ENCODE measurements at regions not wholly inside any gene's neighbourhood (a gene's known extent, or its start where the extent isn't known, plus 50 kb on each side); places are given as distances from the start of the nearest gene placed in this dataset.

GRCh38 chr16:79347277-79347676 is 253.3 kb downstream of the MAF start:
- no peaks in the 10 kb centered on the region for H4K20me1 ChIP-seq (ENCODE audit: control insufficient read depth, extremely low read depth, insufficient read depth, low read length)
- no peak overlapping the region for H3K4me2 ChIP-seq (ENCODE audit: control insufficient read depth, extremely low read depth, insufficient read depth, low read depth, low read length)
- H3K9me3 ChIP-seq (ENCODE audit: control insufficient read depth, low read depth, low read length): no peaks in the 10 kb centered on the region
- H3K79me2 ChIP-seq (ENCODE audit: control insufficient read depth, insufficient read depth, low read length): no peaks in the 10 kb centered on the region
- DNase-seq (ENCODE audit: low read depth, low spot score) (no peak), FAIRE-seq (no peak)
- H3K27me3 ChIP-seq (ENCODE audit: control insufficient read depth, extremely low read depth, insufficient read depth, low read length): no peaks in the 10 kb centered on the region
- H3K4me3 ChIP-seq (ENCODE audit: control insufficient read depth in 2 of 3, extremely low read depth in 1 of 3, insufficient read depth in 2 of 3, low read depth in 1 of 3, low read length in 3 of 3): no peak overlapping the region
- H3K4me1 ChIP-seq (ENCODE audit: control insufficient read depth, extremely low read depth, insufficient read depth, low read length): no peaks in the 10 kb centered on the region
- H3K27ac ChIP-seq (ENCODE audit: control insufficient read depth, insufficient read depth, low read length): no peak overlapping the region
- H3K9me1 ChIP-seq (ENCODE audit: control insufficient read depth, extremely low read depth, insufficient read depth, low read length): no peaks in the 10 kb centered on the region
- H3K9ac ChIP-seq (ENCODE audit: control insufficient read depth, extremely low read depth, insufficient read depth, low read length): no peak overlapping the region
- no peaks in the 10 kb centered on the region for H3K36me3 ChIP-seq (ENCODE audit: control insufficient read depth in 2 of 2, extremely low read depth in 1 of 2, insufficient read depth in 2 of 2, low read length in 2 of 2)
- dilution Hi-C loops (cut with MboI; ENCODE audit: extremely low pct_ligation_motif_present, low sequenced_read_pairs): no loop called here
- H2AFZ ChIP-seq (ENCODE audit: control insufficient read depth, low read length): no peak overlapping the region
- TF ChIP-seq CTCF (optimal IDR thresholded peaks at IDR 0.05 in 1 of 3, IDR thresholded peaks at IDR 0.05 in 1 of 3, conservative IDR thresholded peaks at IDR 0.05 in 1 of 3; ENCODE audit: extremely low read depth in 1 of 3, insufficient read depth in 2 of 3, low read length in 3 of 3): no peak
- TF ChIP-seq EZH2 (IDR thresholded peaks at IDR 0.05; ENCODE audit: low read length): no peak

GRCh38 chr16:79339863-79340262 is 260.7 kb downstream of the MAF start:
- Histone ChIP-seq H3K4me2 (ENCODE audit: control insufficient read depth, extremely low read depth, insufficient read depth, low read depth, low read length) (no peak overlapping the region), H3K4me3 (ENCODE audit: control insufficient read depth in 2 of 3, extremely low read depth in 1 of 3, insufficient read depth in 2 of 3, low read depth in 1 of 3, low read length in 3 of 3) (no peak overlapping the region), H3K79me2 (ENCODE audit: control insufficient read depth, insufficient read depth, low read length) (no peaks in the 10 kb centered on the region), H3K4me1 (ENCODE audit: control insufficient read depth, extremely low read depth, insufficient read depth, low read length) (no peaks in the 10 kb centered on the region), H3K9me1 (ENCODE audit: control insufficient read depth, extremely low read depth, insufficient read depth, low read length) (no peaks in the 10 kb centered on the region), H3K9ac (ENCODE audit: control insufficient read depth, extremely low read depth, insufficient read depth, low read length) (no peak overlapping the region), H3K9me3 (ENCODE audit: control insufficient read depth, low read depth, low read length) (no peaks in the 10 kb centered on the region), H3K36me3 (ENCODE audit: control insufficient read depth in 2 of 2, extremely low read depth in 1 of 2, insufficient read depth in 2 of 2, low read length in 2 of 2) (no peaks in the 10 kb centered on the region), H2AFZ (ENCODE audit: control insufficient read depth, low read length) (no peak overlapping the region), H4K20me1 (ENCODE audit: control insufficient read depth, extremely low read depth, insufficient read depth, low read length) (no peaks in the 10 kb centered on the region), H3K27ac (ENCODE audit: control insufficient read depth, insufficient read depth, low read length) (no peak overlapping the region), H3K27me3 (ENCODE audit: control insufficient read depth, extremely low read depth, insufficient read depth, low read length) (peaks cover 3% of the 10 kb centered on the region)
- dilution Hi-C loops (cut with MboI; ENCODE audit: extremely low pct_ligation_motif_present, low sequenced_read_pairs): no loop called here
- no peak for DNase-seq (ENCODE audit: low read depth, low spot score)
- FAIRE-seq: no peak
- TF ChIP-seq CTCF (optimal IDR thresholded peaks at IDR 0.05 in 1 of 3, IDR thresholded peaks at IDR 0.05 in 1 of 3, conservative IDR thresholded peaks at IDR 0.05 in 1 of 3; ENCODE audit: extremely low read depth in 1 of 3, insufficient read depth in 2 of 3, low read length in 3 of 3) (no peak), EZH2 (IDR thresholded peaks at IDR 0.05; ENCODE audit: low read length) (no peak)

Measured in keratinocyte (primary cell).